ENCODE measurements at regions not wholly inside any gene's neighbourhood (a gene's known extent, or its start where the extent isn't known, plus 50 kb on each side); places are given as distances from the start of the nearest gene placed in this dataset.
A peak's percentile ranks its signal among the peaks of the same experiment; 100 is the strongest.

- TF ChIP-seq SUZ12 (IDR thresholded peaks at IDR 0.05; ENCODE audit: low read length) = 0 out of 2 replicates have a peak, but pooled peaks have one; percentile 34
- TF ChIP-seq CTCF (IDR thresholded peaks at IDR 0.05; ENCODE audit: control extremely low read depth in 1 of 3, insufficient read depth in 1 of 3, low read depth in 1 of 3, low read length in 3 of 3) = peak; percentile 74 to 92 (median 89)
- no peak for TF ChIP-seq MAFK (IDR thresholded peaks at IDR 0.05; ENCODE audit: low read depth, low read length)
- TF ChIP-seq RXRA (IDR thresholded peaks at IDR 0.05; ENCODE audit: insufficient read depth, low read depth, low read length) = no peak
- TF ChIP-seq SIRT6 (IDR thresholded peaks at IDR 0.05; ENCODE audit: low read length) = no peak
- TF ChIP-seq, protein P1, sequence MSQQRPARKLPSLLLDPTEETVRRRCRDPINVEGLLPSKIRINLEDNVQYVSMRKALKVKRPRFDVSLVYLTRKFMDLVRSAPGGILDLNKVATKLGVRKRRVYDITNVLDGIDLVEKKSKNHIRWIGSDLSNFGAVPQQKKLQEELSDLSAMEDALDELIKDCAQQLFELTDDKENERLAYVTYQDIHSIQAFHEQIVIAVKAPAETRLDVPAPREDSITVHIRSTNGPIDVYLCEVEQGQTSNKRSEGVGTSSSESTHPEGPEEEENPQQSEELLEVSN (IDR thresholded peaks at IDR 0.05) = peak; percentile 35; the same call in 1 of the 2 replicates
- no peak for TF ChIP-seq NANOG (IDR thresholded peaks at IDR 0.05; ENCODE audit: insufficient read depth, low read depth, low read length, poor library complexity, severe bottlenecking)
- TF ChIP-seq, protein P2, sequence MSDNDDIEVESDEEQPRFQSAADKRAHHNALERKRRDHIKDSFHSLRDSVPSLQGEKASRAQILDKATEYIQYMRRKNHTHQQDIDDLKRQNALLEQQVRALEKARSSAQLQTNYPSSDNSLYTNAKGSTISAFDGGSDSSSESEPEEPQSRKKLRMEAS (IDR thresholded peaks at IDR 0.05) = no peak; the same call in 1 of the 2 replicates
- no peak for TF ChIP-seq TAF1 (IDR thresholded peaks at IDR 0.05; ENCODE audit: low read depth, low read length)
- TF ChIP-seq CHD1 (IDR thresholded peaks at IDR 0.05; ENCODE audit: low read depth, low read length) = no peak
- no peak for TF ChIP-seq ASH2L (IDR thresholded peaks at IDR 0.05; ENCODE audit: low read length)
- no peak for TF ChIP-seq POU5F1 (IDR thresholded peaks at IDR 0.05; ENCODE audit: low read depth, low read length)
- no peak for TF ChIP-seq CTBP2 (IDR thresholded peaks at IDR 0.05; ENCODE audit: borderline replicate concordance, insufficient read depth, insufficient read length, low read length)
- TF ChIP-seq SRF (IDR thresholded peaks at IDR 0.05; ENCODE audit: low read depth, low read length) = no peak
- no peak for TF ChIP-seq SP4 (IDR thresholded peaks at IDR 0.05; ENCODE audit: low read length)
- no peak for TF ChIP-seq RBBP5 (IDR thresholded peaks at IDR 0.05; ENCODE audit: borderline replicate concordance, low read depth, low read length)
- no peak for TF ChIP-seq CHD2 (IDR thresholded peaks at IDR 0.05; ENCODE audit: low read length)
- no peak for TF ChIP-seq JUN (IDR thresholded peaks at IDR 0.05; ENCODE audit: low read depth, low read length)
- no peak for TF ChIP-seq YY1 (IDR thresholded peaks at IDR 0.05; ENCODE audit: low read depth, low read length)
- TF ChIP-seq BACH1 (IDR thresholded peaks at IDR 0.05; ENCODE audit: low read length) = no peak
- TF ChIP-seq EZH2 (IDR thresholded peaks at IDR 0.05; ENCODE audit: low read depth, low read length, severe bottlenecking) = peak; percentile 45
These were observed 97.1 kb upstream of the SELENOP start (continued) for GRCh38 chr5:42908509-42909488.
